OCI-LY3 (cell line): ENCODE measurements at regions not wholly inside any gene's neighbourhood (a gene's known extent, or its start where the extent isn't known, plus 50 kb on each side); places are given as distances from the start of the nearest gene placed in this dataset.
A peak's percentile ranks its signal among the peaks of the same experiment; 100 is the strongest.

Source experiments
- H2AFZ ChIP-seq: fragments of 200-600, 300-600 bp; shearing (Covaris generic); 2 replicates; pipeline ENCODE4 v1.6.0; 2014; ENCODE audit warnings: antibody characterized with exemption, low read depth, low read length
- H3K27ac ChIP-seq: fragments of 200-600, 300-600 bp; sonication (generic); 2 replicates; pipeline ENCODE4 v1.5.1; 2014; ENCODE audit warnings: mild to moderate bottlenecking, low read length, moderate library complexity, mixed read lengths
- H3K27me3 ChIP-seq: fragments of 200-600, 300-600 bp; sonication (generic); 2 replicates; pipeline ENCODE4 v1.6.1; 2014; ENCODE audit warnings: low read depth, low read length, mixed read lengths
- H3K36me3 ChIP-seq: fragments of 200-600, 300-600 bp; sonication (generic); replicated peaks from 2 replicates; pipeline ENCODE3; 2014; ENCODE audit warnings: low read depth, low read length, mixed read lengths
- H3K4me1 ChIP-seq: fragments of 300-600, 200-600 bp; sonication (generic); 2 replicates; pipeline ENCODE4 v1.6.1; 2014; ENCODE audit warnings: low read length, mixed read lengths
- H3K4me2 ChIP-seq: fragments of 200-600, 300-600 bp; sonication (generic); 2 replicates; pipeline ENCODE4 v1.6.1; 2014; ENCODE audit warnings: low read length, mixed read lengths
- H3K4me3 ChIP-seq: fragments of 300-600, 200-600 bp; sonication (generic); 2 replicates; pipeline ENCODE4 v1.5.1; 2014; ENCODE audit warnings: antibody characterized with exemption, mild to moderate bottlenecking, low read length, moderate library complexity
- H3K79me2 ChIP-seq: fragments of 300-600, 200-600 bp; shearing (Covaris generic); 2 replicates; pipeline ENCODE4 v1.6.1; 2014; ENCODE audit warnings: mild to moderate bottlenecking, low read length, mixed read lengths
- H3K9ac ChIP-seq: fragments of 300-600, 200-600 bp; shearing (Covaris generic); 2 replicates; pipeline ENCODE4 v1.6.0; 2014; ENCODE audit warnings: mild to moderate bottlenecking, low read length, moderate library complexity
- H3K9me3 ChIP-seq: fragments of 200-600, 300-600 bp; shearing (Covaris generic); 2 replicates; pipeline ENCODE4 v1.6.1; 2014; ENCODE audit warnings: low read length, mixed read lengths; ENCODE audit not compliant: insufficient read depth
- H4K20me1 ChIP-seq: fragments of 200-600, 300-600 bp; sonication (generic); 2 replicates; pipeline ENCODE4 v1.6.1; 2016; ENCODE audit warnings: low read length, mixed read lengths; ENCODE audit not compliant: insufficient read depth
- CTCF ChIP-seq: fragments of 200-600, 300-600 bp; sonication (generic); IDR thresholded peaks from 2 replicates; pipeline ENCODE4 v1.5.1; 2014; ENCODE audit warnings: antibody characterized with exemption, low read length, low read depth
- EZH2phosphoT487 ChIP-seq: fragments of 200-600 bp; shearing (Covaris generic); IDR thresholded peaks from 2 replicates; pipeline ENCODE4 v1.6.1; 2018; ENCODE audit warnings: antibody characterized with exemption, mixed run types, low read depth

GRCh38 chr17:45631941-45632340, 141.4 kb upstream of the PLEKHM1 start:
- H2AFZ ChIP-seq, result no peak overlapping the region
- H3K4me3 ChIP-seq, result no peak overlapping the region
- H3K4me1 ChIP-seq, result no peaks in the 10 kb centered on the region
- H3K79me2 ChIP-seq, result no peaks in the 10 kb centered on the region
- H3K27me3 ChIP-seq, result no peaks in the 10 kb centered on the region
- peaks cover 28% of the 10 kb centered on the region for H3K36me3 ChIP-seq
- H3K4me2 ChIP-seq, result no peak overlapping the region
- no peak overlapping the region for H3K27ac ChIP-seq
- TF ChIP-seq EZH2phosphoT487 (no peak), CTCF (no peak)
- H3K9ac ChIP-seq, result no peak overlapping the region
- H3K9me3 ChIP-seq, result no peaks in the 10 kb centered on the region
- no peaks in the 10 kb centered on the region; the same call in 1 of the 2 replicates for H4K20me1 ChIP-seq

GRCh38 chr17:45639297-45639849, 144.7 kb upstream of the CRHR1 start:
- Histone ChIP-seq H3K4me3 (no peak overlapping the region), H3K4me2 (no peak overlapping the region), H4K20me1 (no peaks in the 10 kb centered on the region), H2AFZ (no peak overlapping the region), H3K27me3 (no peaks in the 10 kb centered on the region), H3K9me3 (no peaks in the 10 kb centered on the region), H3K4me1 (no peaks in the 10 kb centered on the region), H3K9ac (no peak overlapping the region), H3K27ac (no peak overlapping the region), H3K36me3 (peaks cover 4% of the 10 kb centered on the region), H3K79me2 (no peaks in the 10 kb centered on the region)
- TF ChIP-seq EZH2phosphoT487, result no peak
- no peak for TF ChIP-seq CTCF

- Histone ChIP-seq H3K27ac (no peak overlapping the region), H3K36me3 (peaks cover 4% of the 10 kb centered on the region), H3K9me3 (no peaks in the 10 kb centered on the region), H4K20me1 (no peaks in the 10 kb centered on the region), H3K27me3 (no peaks in the 10 kb centered on the region), H3K4me3 (no peak overlapping the region), H3K4me2 (no peak overlapping the region), H2AFZ (no peak overlapping the region), H3K79me2 (no peaks in the 10 kb centered on the region), H3K4me1 (no peaks in the 10 kb centered on the region), H3K9ac (no peak overlapping the region)
- TF ChIP-seq CTCF (peak; percentile 94), EZH2phosphoT487 (no peak)
Observed at GRCh38 chr17:45640141-45640850, 143.8 kb upstream of the CRHR1 start.

- no peaks in the 10 kb centered on the region for H3K9me3 ChIP-seq
- H3K4me1 ChIP-seq, result no peaks in the 10 kb centered on the region
- H3K27ac ChIP-seq, result no peak overlapping the region
- H2AFZ ChIP-seq, result no peak overlapping the region
- H3K27me3 ChIP-seq, result no peaks in the 10 kb centered on the region
- H3K79me2 ChIP-seq, result no peaks in the 10 kb centered on the region
- H3K4me3 ChIP-seq, result no peak overlapping the region
- no peak overlapping the region for H3K4me2 ChIP-seq
- no peaks in the 10 kb centered on the region for H4K20me1 ChIP-seq
- no peaks in the 10 kb centered on the region for H3K36me3 ChIP-seq
- TF ChIP-seq CTCF (no peak), EZH2phosphoT487 (no peak)
- no peak overlapping the region for H3K9ac ChIP-seq
Observed at GRCh38 chr17:45641541-45641940, 142.6 kb upstream of the CRHR1 start.
